ENCODE measurements at regions not wholly inside any gene's neighbourhood (a gene's known extent, or its start where the extent isn't known, plus 50 kb on each side); places are given as distances from the start of the nearest gene placed in this dataset.

DNA sequence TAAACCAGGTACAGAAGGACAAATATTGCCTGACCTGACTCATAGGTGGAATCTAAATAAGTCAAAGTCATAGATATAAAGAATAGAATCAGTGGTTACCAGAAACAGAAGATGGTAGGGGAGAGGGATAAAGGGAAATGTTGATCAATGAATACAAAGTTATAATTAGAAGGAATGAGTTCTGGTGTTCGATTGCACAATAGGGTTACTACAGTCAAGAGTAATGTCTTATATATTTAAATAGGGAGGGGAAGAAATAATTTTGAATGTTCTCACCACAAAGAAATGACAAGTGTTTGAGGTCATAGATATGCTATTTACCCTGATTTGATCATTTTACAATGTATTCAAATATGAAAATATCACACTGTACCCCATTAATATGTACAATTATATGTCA lies 1541.2 kb downstream of the SLITRK1 start:
- Histone ChIP-seq H3K27ac (ENCODE audit: low read depth) (no peak overlapping the region), H3K4me2 (no peak overlapping the region), H3K9me2 (ENCODE audit: insufficient read depth) (no peaks in the 10 kb centered on the region), H3K36me3 (ENCODE audit: insufficient read depth) (no peaks in the 10 kb centered on the region), H3K4me1 (ENCODE audit: insufficient read depth) (no peaks in the 10 kb centered on the region), H3F3A (replicated peaks; ENCODE audit: low read depth) (no peaks in the 10 kb centered on the region), H3K27me3 (ENCODE audit: insufficient read depth) (no peaks in the 10 kb centered on the region), H2AFZ (no peak overlapping the region), H4K20me1 (replicated peaks; ENCODE audit: insufficient read depth) (no peaks in the 10 kb centered on the region), H3K79me2 (replicated peaks; ENCODE audit: insufficient read depth) (no peaks in the 10 kb centered on the region), H3K4me3 (no peak overlapping the region)
- H3K36me3 Mint-ChIP-seq (ENCODE audit: low read depth) = no peaks in the 10 kb centered on the region
- no peak overlapping the region for H3K4me3 Mint-ChIP-seq
- TF ChIP-seq ZNF114 (CRISPR knock-in tag; IDR thresholded peaks at IDR 0.05) (no peak), EZH2phosphoT487 (IDR thresholded peaks at IDR 0.05; ENCODE audit: unreplicated experiment) (no peak), JUNB (IDR thresholded peaks at IDR 0.05; ENCODE audit: unreplicated experiment) (no peak), POLR2AphosphoS5 (IDR thresholded peaks at IDR 0.05; ENCODE audit: low read depth) (no peak), EZH2 (IDR thresholded peaks at IDR 0.05; ENCODE audit: low read depth, unreplicated experiment) (no peak), CTCF (conservative IDR thresholded peaks at IDR 0.05; ENCODE audit: low read depth in 2 of 2) (no peak), ZNF331 (CRISPR knock-in tag; IDR thresholded peaks at IDR 0.05; ENCODE audit: low read depth) (no peak), CREB1 (CRISPR knock-in tag; IDR thresholded peaks at IDR 0.05; ENCODE audit: low read depth) (no peak), NANOG (IDR thresholded peaks at IDR 0.05; ENCODE audit: borderline replicate concordance) (no peak), STAT1 (IDR thresholded peaks at IDR 0.05; ENCODE audit: unreplicated experiment) (no peak)
- TF ChIP-seq, protein P1, sequence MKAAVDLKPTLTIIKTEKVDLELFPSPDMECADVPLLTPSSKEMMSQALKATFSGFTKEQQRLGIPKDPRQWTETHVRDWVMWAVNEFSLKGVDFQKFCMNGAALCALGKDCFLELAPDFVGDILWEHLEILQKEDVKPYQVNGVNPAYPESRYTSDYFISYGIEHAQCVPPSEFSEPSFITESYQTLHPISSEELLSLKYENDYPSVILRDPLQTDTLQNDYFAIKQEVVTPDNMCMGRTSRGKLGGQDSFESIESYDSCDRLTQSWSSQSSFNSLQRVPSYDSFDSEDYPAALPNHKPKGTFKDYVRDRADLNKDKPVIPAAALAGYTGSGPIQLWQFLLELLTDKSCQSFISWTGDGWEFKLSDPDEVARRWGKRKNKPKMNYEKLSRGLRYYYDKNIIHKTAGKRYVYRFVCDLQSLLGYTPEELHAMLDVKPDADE (IDR thresholded peaks at IDR 0.05) = no peak
- TF ChIP-seq, protein P2, sequence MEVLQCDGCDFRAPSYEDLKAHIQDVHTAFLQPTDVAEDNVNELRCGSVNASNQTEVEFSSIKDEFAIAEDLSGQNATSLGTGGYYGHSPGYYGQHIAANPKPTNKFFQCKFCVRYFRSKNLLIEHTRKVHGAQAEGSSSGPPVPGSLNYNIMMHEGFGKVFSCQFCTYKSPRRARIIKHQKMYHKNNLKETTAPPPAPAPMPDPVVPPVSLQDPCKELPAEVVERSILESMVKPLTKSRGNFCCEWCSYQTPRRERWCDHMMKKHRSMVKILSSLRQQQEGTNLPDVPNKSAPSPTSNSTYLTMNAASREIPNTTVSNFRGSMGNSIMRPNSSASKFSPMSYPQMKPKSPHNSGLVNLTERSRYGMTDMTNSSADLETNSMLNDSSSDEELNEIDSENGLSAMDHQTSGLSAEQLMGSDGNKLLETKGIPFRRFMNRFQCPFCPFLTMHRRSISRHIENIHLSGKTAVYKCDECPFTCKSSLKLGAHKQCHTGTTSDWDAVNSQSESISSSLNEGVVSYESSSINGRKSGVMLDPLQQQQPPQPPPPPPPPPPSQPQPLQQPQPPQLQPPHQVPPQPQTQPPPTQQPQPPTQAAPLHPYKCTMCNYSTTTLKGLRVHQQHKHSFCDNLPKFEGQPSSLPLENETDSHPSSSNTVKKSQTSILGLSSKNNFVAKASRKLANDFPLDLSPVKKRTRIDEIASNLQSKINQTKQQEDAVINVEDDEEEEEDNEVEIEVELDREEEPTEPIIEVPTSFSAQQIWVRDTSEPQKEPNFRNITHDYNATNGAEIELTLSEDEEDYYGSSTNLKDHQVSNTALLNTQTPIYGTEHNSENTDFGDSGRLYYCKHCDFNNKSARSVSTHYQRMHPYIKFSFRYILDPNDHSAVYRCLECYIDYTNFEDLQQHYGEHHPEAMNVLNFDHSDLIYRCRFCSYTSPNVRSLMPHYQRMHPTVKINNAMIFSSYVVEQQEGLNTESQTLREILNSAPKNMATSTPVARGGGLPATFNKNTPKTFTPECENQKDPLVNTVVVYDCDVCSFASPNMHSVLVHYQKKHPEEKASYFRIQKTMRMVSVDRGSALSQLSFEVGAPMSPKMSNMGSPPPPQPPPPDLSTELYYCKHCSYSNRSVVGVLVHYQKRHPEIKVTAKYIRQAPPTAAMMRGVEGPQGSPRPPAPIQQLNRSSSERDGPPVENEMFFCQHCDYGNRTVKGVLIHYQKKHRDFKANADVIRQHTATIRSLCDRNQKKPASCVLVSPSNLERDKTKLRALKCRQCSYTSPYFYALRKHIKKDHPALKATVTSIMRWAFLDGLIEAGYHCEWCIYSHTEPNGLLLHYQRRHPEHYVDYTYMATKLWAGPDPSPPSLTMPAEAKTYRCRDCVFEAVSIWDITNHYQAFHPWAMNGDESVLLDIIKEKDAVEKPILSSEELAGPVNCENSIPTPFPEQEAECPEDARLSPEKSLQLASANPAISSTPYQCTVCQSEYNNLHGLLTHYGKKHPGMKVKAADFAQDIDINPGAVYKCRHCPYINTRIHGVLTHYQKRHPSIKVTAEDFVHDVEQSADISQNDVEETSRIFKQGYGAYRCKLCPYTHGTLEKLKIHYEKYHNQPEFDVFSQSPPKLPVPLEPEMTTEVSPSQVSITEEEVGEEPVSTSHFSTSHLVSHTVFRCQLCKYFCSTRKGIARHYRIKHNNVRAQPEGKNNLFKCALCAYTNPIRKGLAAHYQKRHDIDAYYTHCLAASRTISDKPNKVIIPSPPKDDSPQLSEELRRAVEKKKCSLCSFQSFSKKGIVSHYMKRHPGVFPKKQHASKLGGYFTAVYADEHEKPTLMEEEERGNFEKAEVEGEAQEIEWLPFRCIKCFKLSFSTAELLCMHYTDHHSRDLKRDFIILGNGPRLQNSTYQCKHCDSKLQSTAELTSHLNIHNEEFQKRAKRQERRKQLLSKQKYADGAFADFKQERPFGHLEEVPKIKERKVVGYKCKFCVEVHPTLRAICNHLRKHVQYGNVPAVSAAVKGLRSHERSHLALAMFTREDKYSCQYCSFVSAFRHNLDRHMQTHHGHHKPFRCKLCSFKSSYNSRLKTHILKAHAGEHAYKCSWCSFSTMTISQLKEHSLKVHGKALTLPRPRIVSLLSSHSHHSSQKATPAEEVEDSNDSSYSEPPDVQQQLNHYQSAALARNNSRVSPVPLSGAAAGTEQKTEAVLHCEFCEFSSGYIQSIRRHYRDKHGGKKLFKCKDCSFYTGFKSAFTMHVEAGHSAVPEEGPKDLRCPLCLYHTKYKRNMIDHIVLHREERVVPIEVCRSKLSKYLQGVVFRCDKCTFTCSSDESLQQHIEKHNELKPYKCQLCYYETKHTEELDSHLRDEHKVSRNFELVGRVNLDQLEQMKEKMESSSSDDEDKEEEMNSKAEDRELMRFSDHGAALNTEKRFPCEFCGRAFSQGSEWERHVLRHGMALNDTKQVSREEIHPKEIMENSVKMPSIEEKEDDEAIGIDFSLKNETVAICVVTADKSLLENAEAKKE (CRISPR knock-in tag; IDR thresholded peaks at IDR 0.05) = no peak
- TF ChIP-seq, protein P3, sequence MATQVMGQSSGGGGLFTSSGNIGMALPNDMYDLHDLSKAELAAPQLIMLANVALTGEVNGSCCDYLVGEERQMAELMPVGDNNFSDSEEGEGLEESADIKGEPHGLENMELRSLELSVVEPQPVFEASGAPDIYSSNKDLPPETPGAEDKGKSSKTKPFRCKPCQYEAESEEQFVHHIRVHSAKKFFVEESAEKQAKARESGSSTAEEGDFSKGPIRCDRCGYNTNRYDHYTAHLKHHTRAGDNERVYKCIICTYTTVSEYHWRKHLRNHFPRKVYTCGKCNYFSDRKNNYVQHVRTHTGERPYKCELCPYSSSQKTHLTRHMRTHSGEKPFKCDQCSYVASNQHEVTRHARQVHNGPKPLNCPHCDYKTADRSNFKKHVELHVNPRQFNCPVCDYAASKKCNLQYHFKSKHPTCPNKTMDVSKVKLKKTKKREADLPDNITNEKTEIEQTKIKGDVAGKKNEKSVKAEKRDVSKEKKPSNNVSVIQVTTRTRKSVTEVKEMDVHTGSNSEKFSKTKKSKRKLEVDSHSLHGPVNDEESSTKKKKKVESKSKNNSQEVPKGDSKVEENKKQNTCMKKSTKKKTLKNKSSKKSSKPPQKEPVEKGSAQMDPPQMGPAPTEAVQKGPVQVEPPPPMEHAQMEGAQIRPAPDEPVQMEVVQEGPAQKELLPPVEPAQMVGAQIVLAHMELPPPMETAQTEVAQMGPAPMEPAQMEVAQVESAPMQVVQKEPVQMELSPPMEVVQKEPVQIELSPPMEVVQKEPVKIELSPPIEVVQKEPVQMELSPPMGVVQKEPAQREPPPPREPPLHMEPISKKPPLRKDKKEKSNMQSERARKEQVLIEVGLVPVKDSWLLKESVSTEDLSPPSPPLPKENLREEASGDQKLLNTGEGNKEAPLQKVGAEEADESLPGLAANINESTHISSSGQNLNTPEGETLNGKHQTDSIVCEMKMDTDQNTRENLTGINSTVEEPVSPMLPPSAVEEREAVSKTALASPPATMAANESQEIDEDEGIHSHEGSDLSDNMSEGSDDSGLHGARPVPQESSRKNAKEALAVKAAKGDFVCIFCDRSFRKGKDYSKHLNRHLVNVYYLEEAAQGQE (IDR thresholded peaks at IDR 0.05; ENCODE audit: unreplicated experiment) = no peak
- peaks cover 2% of the 10 kb centered on the region; the same call in 1 of the 3 replicates for H3K4me1 Mint-ChIP-seq
- ATAC-seq (no peak), DNase-seq (ENCODE audit: low spot score) (no peak)
- H3K27me3 Mint-ChIP-seq (ENCODE audit: insufficient read depth, low read depth, poor library complexity) = no peaks in the 10 kb centered on the region
- no peak overlapping the region; the same call in 1 of the 2 replicates for H3K27ac Mint-ChIP-seq
- H3K9me3 Mint-ChIP-seq = no peaks in the 10 kb centered on the region
